ENCODE measurements at regions not wholly inside any gene's neighbourhood (a gene's known extent, or its start where the extent isn't known, plus 50 kb on each side); places are given as distances from the start of the nearest gene placed in this dataset.

DNA sequence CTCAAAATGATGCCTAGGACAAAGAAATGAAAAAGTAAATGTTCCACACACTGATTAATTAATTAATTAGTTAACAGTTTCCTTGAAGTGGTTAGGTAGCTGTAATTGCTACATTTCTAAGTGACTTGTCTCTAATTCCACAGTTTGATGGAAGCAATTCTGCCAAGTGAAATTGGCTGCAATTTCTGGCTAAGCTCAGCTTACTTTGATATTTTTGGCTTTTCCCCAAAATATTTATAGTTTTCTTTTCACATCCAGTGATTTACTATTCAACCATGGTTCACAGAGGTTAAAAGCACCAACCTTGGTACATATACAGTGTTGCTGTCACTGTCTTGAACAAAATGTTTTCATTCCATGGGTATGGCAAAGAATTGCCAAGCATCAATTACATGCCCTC lies 459.5 kb upstream of the CDH20 start:
- H3K9me3 ChIP-seq: no peaks in the 10 kb centered on the region
- no peaks in the 10 kb centered on the region for H3K27me3 ChIP-seq
- no peaks in the 10 kb centered on the region for H3K4me1 ChIP-seq
- no peaks in the 10 kb centered on the region for H3K36me3 ChIP-seq
- intact Hi-C loops (cut with DNase I): no loop called here
- H3K27ac ChIP-seq: no peak overlapping the region
- H3K4me3 ChIP-seq (replicated peaks in 1 of 3): no peak overlapping the region
- TF ChIP-seq POLR2A (IDR thresholded peaks at IDR 0.05) (no peak), CTCF (IDR thresholded peaks at IDR 0.05) (no peak)
- no peak for DNase-seq

- DNase-seq: no peak
- 89 to 91% methylated on average over 6 of the region's 6 CpGs for WGBS, 2 donors
- H3K27me3 ChIP-seq: no peaks in the 10 kb centered on the region
- no peak overlapping the region for H3K27ac ChIP-seq
- H3K9me3 ChIP-seq: no peaks in the 10 kb centered on the region
- TF ChIP-seq POLR2A (IDR thresholded peaks at IDR 0.05) (no peak), CTCF (IDR thresholded peaks at IDR 0.05) (no peak)
- H3K4me1 ChIP-seq: no peaks in the 10 kb centered on the region
- H3K36me3 ChIP-seq: no peaks in the 10 kb centered on the region
- intact Hi-C loops (cut with DNase I): no loop called here
- H3K4me3 ChIP-seq (replicated peaks in 1 of 3): no peak overlapping the region
Measured at GRCh38 chr18:60875957-60876507, 457.2 kb upstream of the CDH20 start.

DNA sequence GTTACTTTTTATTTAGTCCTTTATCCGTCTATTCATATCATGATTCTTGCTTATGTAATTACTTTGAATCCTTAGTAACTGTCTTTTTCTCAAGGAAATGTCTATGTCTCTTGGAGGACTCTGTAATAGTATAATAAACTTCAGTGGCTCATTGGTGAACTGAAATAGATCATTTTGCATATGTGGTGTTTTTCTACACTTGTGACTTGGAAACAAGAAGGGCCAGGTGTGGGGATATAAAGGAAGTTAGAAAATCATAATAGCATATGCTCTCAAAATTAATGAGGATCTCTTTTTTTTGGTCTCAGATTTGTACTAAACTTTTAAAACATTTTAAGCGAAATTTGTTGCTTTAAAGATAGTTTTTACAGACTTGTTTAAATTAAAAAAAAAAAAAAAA lies 453.0 kb upstream of the CDH20 start:
- Histone ChIP-seq H3K4me3 (replicated peaks in 1 of 3) (no peak overlapping the region), H3K4me1 (no peaks in the 10 kb centered on the region), H3K9me3 (no peaks in the 10 kb centered on the region), H3K36me3 (no peaks in the 10 kb centered on the region), H3K27ac (no peak overlapping the region), H3K27me3 (no peaks in the 10 kb centered on the region)
- TF ChIP-seq CTCF (IDR thresholded peaks at IDR 0.05): no peak
- no peak for TF ChIP-seq POLR2A (IDR thresholded peaks at IDR 0.05)
- intact Hi-C loops (cut with DNase I): no loop called here
- DNase-seq: no peak
- WGBS, 2 donors: 81 to 88% methylated on average over 2 of the region's 2 CpGs

DNA sequence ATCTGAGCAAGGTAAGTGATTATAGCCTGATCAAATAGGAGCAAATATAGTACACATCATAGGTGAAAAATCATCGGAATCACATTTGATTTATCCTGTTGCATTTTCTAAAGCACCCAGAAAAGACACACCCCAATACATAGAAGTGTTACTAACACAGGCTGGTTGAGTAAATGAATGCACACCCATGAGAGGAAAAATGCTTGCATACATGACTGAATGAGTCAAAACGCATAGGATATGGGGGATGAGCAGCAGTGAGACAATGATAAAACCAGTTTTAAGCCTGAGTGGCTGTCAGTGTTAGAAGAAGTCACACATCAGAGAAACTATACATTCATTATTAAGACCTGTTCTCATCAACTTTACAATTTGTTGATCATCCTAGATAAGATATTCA lies 449.6 kb upstream of the CDH20 start:
- TF ChIP-seq CTCF (IDR thresholded peaks at IDR 0.05): no peak
- TF ChIP-seq POLR2A (IDR thresholded peaks at IDR 0.05): no peak
- 85 to 91% methylated on average over 2 of the region's 2 CpGs for WGBS, 2 donors
- H3K36me3 ChIP-seq: no peaks in the 10 kb centered on the region

GRCh38 chr18:60888071-60888624 lies 445.1 kb upstream of the CDH20 start:
- H3K9me3 ChIP-seq: no peaks in the 10 kb centered on the region
- no peaks in the 10 kb centered on the region for H3K36me3 ChIP-seq
- H3K4me1 ChIP-seq: no peaks in the 10 kb centered on the region
- H3K27ac ChIP-seq: no peak overlapping the region
- WGBS, 2 donors: 78 to 84% methylated on average over 6 of the region's 6 CpGs
- DNase-seq: no peak
- no peaks in the 10 kb centered on the region for H3K27me3 ChIP-seq
- intact Hi-C loops (cut with DNase I): no loop called here
- TF ChIP-seq POLR2A (IDR thresholded peaks at IDR 0.05) (no peak), CTCF (IDR thresholded peaks at IDR 0.05) (no peak)
- H3K4me3 ChIP-seq (replicated peaks in 1 of 3): no peak overlapping the region

More for the DNA sequence above, 449.6 kb upstream of the CDH20 start:
- Histone ChIP-seq H3K4me3 (replicated peaks in 1 of 3) (no peak overlapping the region), H3K27ac (no peak overlapping the region), H3K9me3 (no peaks in the 10 kb centered on the region), H3K27me3 (no peaks in the 10 kb centered on the region), H3K4me1 (no peaks in the 10 kb centered on the region)
- intact Hi-C loops (cut with DNase I): no loop called here
- DNase-seq: no peak
